ENCODE measurements at regions not wholly inside any gene's neighbourhood (a gene's known extent, or its start where the extent isn't known, plus 50 kb on each side); places are given as distances from the start of the nearest gene placed in this dataset.

GRCh38 chr13:38473305-38473704 lies 123.7 kb downstream of the UFM1 start:
- H3K4me3 ChIP-seq (ENCODE audit: low read depth, low read length): no peak overlapping the region
- DNase-seq (ENCODE audit: low read depth): no peak
- TF ChIP-seq, protein P1, sequence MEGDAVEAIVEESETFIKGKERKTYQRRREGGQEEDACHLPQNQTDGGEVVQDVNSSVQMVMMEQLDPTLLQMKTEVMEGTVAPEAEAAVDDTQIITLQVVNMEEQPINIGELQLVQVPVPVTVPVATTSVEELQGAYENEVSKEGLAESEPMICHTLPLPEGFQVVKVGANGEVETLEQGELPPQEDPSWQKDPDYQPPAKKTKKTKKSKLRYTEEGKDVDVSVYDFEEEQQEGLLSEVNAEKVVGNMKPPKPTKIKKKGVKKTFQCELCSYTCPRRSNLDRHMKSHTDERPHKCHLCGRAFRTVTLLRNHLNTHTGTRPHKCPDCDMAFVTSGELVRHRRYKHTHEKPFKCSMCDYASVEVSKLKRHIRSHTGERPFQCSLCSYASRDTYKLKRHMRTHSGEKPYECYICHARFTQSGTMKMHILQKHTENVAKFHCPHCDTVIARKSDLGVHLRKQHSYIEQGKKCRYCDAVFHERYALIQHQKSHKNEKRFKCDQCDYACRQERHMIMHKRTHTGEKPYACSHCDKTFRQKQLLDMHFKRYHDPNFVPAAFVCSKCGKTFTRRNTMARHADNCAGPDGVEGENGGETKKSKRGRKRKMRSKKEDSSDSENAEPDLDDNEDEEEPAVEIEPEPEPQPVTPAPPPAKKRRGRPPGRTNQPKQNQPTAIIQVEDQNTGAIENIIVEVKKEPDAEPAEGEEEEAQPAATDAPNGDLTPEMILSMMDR (IDR thresholded peaks at IDR 0.05; ENCODE audit: low read depth, low read length, missing control alignments): no peak

DNA sequence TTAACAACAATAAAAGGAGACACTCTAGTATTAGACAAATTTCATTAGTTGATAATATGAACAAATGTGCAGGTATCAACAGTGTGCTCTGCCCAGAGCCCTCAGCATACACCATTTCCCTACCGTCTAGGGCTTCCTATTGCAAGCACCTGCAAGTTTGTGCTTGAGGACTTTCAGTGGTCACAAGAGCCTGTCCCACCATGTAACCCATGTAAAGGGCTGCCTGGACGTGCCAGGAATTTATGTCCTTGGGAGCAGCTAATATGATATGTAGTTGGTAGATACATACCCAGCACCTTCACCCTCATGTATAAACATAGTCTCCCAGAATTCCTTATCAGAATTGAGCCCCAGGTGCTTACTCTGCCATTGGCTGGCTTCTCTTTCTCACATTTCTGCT lies 128.0 kb downstream of the UFM1 start:
- DNase-seq (ENCODE audit: low read depth): no peak
- TF ChIP-seq, protein P1 (IDR thresholded peaks at IDR 0.05; ENCODE audit: low read depth, low read length, missing control alignments): no peak
- no peak overlapping the region for H3K4me3 ChIP-seq (ENCODE audit: low read depth, low read length)

DNA sequence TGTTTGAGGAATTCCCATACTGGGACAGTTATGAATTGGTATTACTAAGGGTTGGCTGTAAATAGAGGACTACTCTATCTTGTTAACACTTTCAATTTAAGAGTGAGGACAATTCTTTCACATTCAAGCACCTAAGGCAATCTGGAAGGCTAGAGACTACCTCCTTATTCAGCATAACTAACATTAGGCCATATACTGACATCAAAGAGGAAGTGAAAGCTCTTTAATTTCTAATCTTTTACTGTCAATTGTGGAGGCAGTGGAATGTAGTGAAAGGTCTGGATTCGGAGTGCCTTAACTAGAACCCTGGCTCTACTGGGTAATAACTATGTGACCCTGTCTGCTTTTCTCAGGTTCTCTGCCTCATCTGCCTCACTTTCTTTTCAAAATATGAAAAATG lies 134.0 kb downstream of the UFM1 start:
- DNase-seq (ENCODE audit: low read depth): no peak
- TF ChIP-seq, protein P1 (IDR thresholded peaks at IDR 0.05; ENCODE audit: low read depth, low read length, missing control alignments): no peak
- H3K4me3 ChIP-seq (ENCODE audit: low read depth, low read length): no peak overlapping the region

GRCh38 chr13:38490657-38491056 lies 141.0 kb downstream of the UFM1 start:
- H3K4me3 ChIP-seq (ENCODE audit: low read depth, low read length): no peak overlapping the region
- no peak for DNase-seq (ENCODE audit: low read depth)
- TF ChIP-seq, protein P1 (IDR thresholded peaks at IDR 0.05; ENCODE audit: low read depth, low read length, missing control alignments): no peak

DNA sequence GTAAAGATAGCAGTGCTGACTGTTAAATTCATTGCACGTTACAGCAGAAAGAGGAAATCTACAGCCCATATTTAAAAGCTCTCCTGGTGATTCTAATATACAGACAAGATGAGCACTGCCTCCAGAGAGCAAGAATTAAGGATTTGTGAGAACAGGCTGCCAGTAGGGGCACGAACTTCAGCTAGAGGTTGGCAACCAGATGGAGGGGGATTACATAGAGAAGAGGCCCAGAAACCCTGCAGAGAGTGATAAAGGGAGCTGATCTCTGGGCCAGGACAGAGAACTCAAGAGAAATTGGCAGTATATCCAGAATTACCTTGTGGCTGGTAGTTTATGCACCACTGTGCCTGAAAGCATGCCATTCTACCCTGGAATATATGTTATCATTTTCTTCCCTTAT lies 144.8 kb downstream of the UFM1 start:
- TF ChIP-seq, protein P1 (IDR thresholded peaks at IDR 0.05; ENCODE audit: low read depth, low read length, missing control alignments): no peak
- no peak overlapping the region for H3K4me3 ChIP-seq (ENCODE audit: low read depth, low read length)
- DNase-seq (ENCODE audit: low read depth): no peak

GRCh38 chr13:38496917-38497316 lies 147.3 kb downstream of the UFM1 start:
- DNase-seq (ENCODE audit: low read depth): no peak
- TF ChIP-seq, protein P1 (IDR thresholded peaks at IDR 0.05; ENCODE audit: low read depth, low read length, missing control alignments): no peak

GRCh38 chr13:38498271-38498670 lies 148.6 kb downstream of the UFM1 start:
- TF ChIP-seq, protein P1 (IDR thresholded peaks at IDR 0.05; ENCODE audit: low read depth, low read length, missing control alignments): no peak
- DNase-seq (ENCODE audit: low read depth): no peak
- H3K4me3 ChIP-seq (ENCODE audit: low read depth, low read length): no peak overlapping the region

More at GRCh38 chr13:38496917-38497316, 147.3 kb downstream of the UFM1 start:
- no peak overlapping the region for H3K4me3 ChIP-seq (ENCODE audit: low read depth, low read length)
